Kidney epithelial cell (primary cell): ENCODE measurements at regions not wholly inside any gene's neighbourhood (a gene's known extent, or its start where the extent isn't known, plus 50 kb on each side); places are given as distances from the start of the nearest gene placed in this dataset.

Experiments
- DNase-seq: peaks from one replicate; pipeline ENCODE4 v3.0.0-alpha.2; 2010; ENCODE audit warnings: low read depth
- H3K27me3 ChIP-seq: 2 replicates; pipeline ENCODE4 v1.6.0; 2011; ENCODE audit warnings: low read length; ENCODE audit not compliant: control insufficient read depth, insufficient read depth
- H3K36me3 ChIP-seq: 2 replicates; pipeline ENCODE4 v1.5.1; 2011; ENCODE audit warnings: low read length; ENCODE audit not compliant: control insufficient read depth, insufficient read depth
- H3K4me3 ChIP-seq: 2 replicates; pipeline ENCODE4 v1.5.1; 2011; ENCODE audit warnings: low read depth, mild to moderate bottlenecking, control low read depth, low read length
- CTCF ChIP-seq: IDR thresholded peaks from 2 replicates; pipeline ENCODE4 v1.5.1; 2011; ENCODE audit warnings: mild to moderate bottlenecking, moderate library complexity, low read length, control low read depth, inconsistent platforms; ENCODE audit not compliant: insufficient read depth, poor library complexity, severe bottlenecking

- Histone ChIP-seq H3K36me3 (no peaks in the 10 kb centered on the region), H3K27me3 (no peaks in the 10 kb centered on the region), H3K4me3 (no peak overlapping the region)
- no peak for TF ChIP-seq CTCF
- DNase-seq: no peak
Measured at GRCh38 chr2:238710787-238711186, 137.1 kb upstream of the TWIST2 start.

DNA sequence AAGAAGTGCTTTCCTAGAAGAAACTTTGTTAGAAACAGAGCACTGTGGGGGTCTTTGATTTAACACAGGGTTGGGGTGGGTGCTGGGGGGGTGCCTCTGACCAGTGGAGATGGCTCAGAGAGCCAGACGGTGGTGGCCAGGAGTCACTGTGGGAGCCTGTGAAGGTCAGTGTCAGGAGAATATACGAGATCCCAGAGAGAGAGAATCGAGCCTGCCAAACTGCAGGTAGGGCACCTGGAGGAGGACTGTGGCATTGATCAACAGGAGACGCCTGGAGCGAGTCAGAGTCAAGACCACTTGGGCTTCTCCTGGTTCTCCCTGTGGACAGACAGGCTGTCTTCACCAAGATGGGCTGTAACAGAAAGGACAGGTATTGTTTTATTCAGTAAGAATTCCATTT lies 136.5 kb upstream of the TWIST2 start:
- DNase-seq: no peak

GRCh38 chr2:238712011-238712410 lies 135.9 kb upstream of the TWIST2 start:
- Histone ChIP-seq H3K27me3 (no peaks in the 10 kb centered on the region), H3K4me3 (no peak overlapping the region), H3K36me3 (no peaks in the 10 kb centered on the region)
- no peak for DNase-seq
- TF ChIP-seq CTCF: no peak

More for the DNA sequence above, 136.5 kb upstream of the TWIST2 start:
- H3K36me3 ChIP-seq: no peaks in the 10 kb centered on the region
- no peaks in the 10 kb centered on the region for H3K27me3 ChIP-seq
- no peak for TF ChIP-seq CTCF
- no peak overlapping the region for H3K4me3 ChIP-seq

DNA sequence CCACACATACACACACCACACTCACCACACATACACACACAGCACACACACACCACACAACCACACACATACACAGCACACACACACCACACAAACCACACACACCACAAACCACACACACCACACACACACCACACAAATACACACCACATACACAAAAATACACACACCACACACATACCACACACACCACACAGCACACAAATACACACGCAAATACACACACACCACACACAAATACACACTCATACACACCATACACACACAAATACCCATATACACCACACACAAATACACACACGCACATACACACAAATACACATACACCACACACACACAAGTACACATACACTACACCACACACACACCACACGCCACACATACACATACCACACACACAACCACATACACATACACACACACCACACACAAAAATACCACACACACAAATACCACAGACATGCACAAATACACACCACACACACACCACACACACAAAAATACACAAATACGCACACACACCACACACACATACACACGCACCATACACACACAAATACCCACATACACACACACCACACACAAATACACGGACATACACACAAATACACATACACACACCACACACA lies 134.6 kb upstream of the TWIST2 start:
- H3K36me3 ChIP-seq: no peaks in the 10 kb centered on the region
- TF ChIP-seq CTCF: no peak
- no peaks in the 10 kb centered on the region for H3K27me3 ChIP-seq
- no peak for DNase-seq
- no peak overlapping the region for H3K4me3 ChIP-seq

DNA sequence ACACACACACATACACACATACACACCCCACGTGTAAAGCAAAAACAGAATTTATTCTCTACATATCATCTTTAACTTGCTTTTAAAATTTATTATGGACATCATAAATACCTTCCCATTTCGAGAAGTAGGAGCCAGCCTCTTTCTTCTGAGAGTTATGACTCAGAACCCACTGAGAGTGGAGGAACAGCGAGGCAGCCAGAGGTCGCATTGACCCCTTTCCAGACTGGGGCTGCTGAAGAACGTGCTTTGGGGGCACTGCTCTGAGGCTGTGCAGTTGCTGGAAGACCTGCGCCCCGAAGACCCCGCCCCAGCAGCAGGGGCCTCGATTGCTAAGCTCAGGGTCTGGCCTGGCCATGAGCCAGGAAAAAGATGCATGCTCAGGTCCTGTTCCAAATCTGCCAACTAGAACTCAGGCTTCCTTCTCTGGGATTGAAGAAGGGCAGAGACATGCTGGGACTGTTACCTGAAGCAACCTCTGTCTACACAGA lies 133.8 kb upstream of the TWIST2 start:
- no peak for DNase-seq
- H3K36me3 ChIP-seq: no peaks in the 10 kb centered on the region
- no peak overlapping the region for H3K4me3 ChIP-seq
- TF ChIP-seq CTCF: no peak
- H3K27me3 ChIP-seq: no peaks in the 10 kb centered on the region

DNA sequence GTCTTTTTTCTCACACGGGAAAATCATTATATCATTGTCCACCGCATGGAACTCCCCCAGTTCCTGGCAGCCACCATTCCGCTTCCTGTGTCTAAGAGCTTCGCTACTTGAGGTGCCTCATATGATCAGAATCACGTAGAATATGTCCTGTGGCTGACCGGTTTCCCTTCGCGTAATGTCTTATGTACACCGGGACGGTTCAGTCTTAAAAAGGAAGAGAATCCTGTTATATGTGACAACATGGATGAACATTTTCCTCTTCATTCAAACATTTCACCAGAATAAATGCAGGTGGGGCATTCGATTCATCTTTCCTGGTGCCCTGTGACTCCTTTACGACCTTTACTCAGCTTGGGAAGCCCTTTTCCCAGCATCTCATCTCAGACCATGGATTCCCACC lies 131.7 kb upstream of the TWIST2 start:
- DNase-seq: no peak
- Histone ChIP-seq H3K36me3 (no peaks in the 10 kb centered on the region), H3K4me3 (no peak overlapping the region), H3K27me3 (no peaks in the 10 kb centered on the region)
- no peak for TF ChIP-seq CTCF
